DOHH2 (cell line): ENCODE measurements at regions not wholly inside any gene's neighbourhood (a gene's known extent, or its start where the extent isn't known, plus 50 kb on each side); places are given as distances from the start of the nearest gene placed in this dataset.
"Not testable (repeated sequence)": the region's sequence is repeated elsewhere in the genome, so short reads cannot be mapped to it uniquely, and the experiment has no call there.

Experiments
- EZH2phosphoT487 ChIP-seq: fragments of 200-600 bp; sonication (generic); IDR thresholded peaks from 2 replicates; pipeline ENCODE4 v1.6.1; 2017; ENCODE audit warnings: borderline replicate concordance, mild to moderate bottlenecking, antibody characterized with exemption, low read length, moderate library complexity, mixed read lengths
- TF ChIP-seq, protein P1 (sequence below): fragments of 200-600 bp; sonication (generic); IDR thresholded peaks from one replicate; pipeline ENCODE4 v1.5.1; 2014; ENCODE audit warnings: antibody characterized with exemption, mild to moderate bottlenecking, low read depth, low read length; ENCODE audit not compliant: poor library complexity, severe bottlenecking

DNA sequence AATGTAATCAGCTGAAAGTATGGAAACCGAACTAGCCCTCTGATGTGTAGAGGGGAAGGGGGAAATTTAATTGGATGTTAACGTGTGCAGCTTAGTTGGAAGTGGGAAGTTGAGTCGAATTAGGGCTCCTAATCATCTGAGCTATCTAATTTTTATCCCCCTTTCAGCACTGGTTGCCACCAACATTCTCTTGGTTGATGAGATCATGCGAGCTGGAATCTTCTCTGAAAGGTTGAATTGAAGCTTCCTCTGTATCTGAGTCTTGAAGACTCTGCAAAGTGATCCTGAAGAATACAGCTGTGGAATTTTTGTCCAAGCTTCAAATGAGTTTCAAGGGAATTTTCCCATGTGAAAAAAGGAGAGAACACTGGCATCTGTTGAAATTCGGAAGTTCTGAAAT, 109.8 kb upstream of the VKORC1L1 start:
- TF ChIP-seq, protein P1, sequence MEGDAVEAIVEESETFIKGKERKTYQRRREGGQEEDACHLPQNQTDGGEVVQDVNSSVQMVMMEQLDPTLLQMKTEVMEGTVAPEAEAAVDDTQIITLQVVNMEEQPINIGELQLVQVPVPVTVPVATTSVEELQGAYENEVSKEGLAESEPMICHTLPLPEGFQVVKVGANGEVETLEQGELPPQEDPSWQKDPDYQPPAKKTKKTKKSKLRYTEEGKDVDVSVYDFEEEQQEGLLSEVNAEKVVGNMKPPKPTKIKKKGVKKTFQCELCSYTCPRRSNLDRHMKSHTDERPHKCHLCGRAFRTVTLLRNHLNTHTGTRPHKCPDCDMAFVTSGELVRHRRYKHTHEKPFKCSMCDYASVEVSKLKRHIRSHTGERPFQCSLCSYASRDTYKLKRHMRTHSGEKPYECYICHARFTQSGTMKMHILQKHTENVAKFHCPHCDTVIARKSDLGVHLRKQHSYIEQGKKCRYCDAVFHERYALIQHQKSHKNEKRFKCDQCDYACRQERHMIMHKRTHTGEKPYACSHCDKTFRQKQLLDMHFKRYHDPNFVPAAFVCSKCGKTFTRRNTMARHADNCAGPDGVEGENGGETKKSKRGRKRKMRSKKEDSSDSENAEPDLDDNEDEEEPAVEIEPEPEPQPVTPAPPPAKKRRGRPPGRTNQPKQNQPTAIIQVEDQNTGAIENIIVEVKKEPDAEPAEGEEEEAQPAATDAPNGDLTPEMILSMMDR, result not testable (repeated sequence)
- not testable (repeated sequence) for TF ChIP-seq EZH2phosphoT487
